ENCODE measurements at regions not wholly inside any gene's neighbourhood (a gene's known extent, or its start where the extent isn't known, plus 50 kb on each side); places are given as distances from the start of the nearest gene placed in this dataset.
A peak's percentile ranks its signal among the peaks of the same experiment; 100 is the strongest.

DNA sequence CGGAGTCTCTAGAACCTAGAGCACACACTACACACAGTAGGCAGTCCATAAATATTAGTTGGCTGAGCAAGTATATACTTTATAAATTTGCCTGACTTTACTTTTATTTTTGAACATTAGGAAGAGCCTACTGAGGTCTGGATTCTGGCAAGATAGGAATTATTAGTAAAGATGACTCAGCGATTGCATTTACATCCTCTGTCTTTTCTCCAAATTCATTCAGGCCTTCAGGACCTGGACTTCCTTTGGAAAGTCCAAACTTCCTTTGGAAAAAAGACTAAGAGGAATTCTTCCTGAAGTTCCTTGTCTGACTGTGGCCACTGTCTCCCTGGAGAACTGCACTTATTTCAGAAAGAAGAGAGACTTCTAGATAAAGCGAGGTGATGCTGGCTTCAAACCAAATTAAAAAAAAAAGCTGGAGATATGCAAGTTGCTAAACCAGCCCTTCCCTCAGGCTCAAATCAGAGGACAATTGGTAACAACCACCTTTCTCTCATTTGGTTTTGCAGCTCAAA is 251.3 kb downstream of the GAS1 start:
- DNase-seq (ENCODE audit: low spot score): no peak

DNA sequence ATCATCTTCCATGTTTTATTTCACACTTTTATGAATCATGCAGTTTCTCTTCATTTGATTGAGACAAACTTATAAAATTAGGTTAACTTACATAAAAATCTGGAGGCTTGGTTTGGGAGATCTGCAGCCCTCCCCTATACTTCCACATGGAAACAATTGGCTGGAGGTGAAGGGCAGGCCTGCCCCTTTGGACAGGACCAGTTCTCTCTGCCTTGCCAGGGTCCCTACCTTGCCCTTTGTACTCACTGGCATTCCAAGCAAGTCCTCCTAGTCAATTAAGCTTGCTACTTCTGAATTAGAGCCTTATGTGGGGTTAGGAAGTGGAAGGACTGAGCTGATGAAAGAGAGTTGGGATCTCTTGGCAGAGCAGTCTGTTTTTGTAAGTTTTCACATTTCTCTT is 257.3 kb downstream of the GAS1 start:
- DNase-seq (ENCODE audit: low spot score): no peak

DNA sequence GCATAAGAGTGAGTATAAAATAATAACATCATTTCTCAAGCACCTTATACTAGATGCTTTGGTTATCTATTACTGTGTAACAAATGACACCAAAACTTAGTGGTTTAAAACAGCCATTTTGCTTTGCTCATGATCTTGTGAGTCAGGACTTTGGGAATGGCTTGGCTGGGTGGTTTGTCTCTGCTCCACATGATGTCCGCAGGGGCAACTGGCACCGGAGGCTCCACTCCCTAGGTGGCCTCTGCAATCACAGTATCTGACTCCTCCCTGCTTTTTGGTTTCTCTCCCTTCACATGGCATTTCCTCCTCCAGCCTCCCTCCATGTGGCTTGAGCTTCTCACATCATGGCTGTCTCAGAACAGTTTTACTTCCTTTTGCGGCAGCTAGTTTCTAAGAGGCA is 259.5 kb downstream of the GAS1 start:
- DNase-seq (ENCODE audit: low spot score): no peak

DNA sequence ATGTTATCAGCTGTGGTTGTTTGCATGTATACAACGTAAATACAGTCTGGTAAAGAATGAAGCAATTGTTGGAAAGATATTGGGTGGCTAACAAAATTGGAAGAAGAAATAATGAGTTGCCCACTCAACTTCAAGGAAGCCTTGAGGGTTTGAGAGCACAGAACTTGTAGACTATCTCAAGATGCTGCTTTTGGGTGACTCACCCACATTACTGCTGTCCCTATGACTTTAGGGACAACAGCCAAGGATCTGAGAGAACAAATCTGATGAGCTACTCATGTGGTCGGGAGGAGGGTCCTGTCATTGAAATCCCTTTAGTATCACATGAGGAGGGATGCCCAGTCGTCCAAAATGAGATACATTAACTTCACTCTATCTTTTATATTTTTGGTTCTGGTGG is 261.8 kb downstream of the GAS1 start:
- no peak for DNase-seq (ENCODE audit: low spot score)

DNA sequence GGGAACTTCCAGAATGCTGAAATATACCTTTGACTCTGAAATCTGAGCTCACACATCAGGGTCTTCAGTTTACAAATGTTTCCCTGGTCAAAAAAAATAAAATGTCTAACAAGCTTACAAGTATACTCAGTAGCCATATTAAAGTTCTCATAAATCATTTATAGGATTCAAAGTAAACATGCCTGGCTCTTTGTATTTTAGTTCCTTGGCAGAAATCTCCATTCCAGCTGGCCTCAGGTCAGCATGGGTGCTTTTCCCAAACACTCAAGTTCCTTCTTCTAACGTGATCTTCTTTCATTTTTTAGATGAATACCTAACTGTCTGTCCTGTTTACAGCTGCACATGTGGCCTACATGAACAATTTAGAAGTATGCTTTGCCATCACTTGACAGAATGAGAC is 263.2 kb downstream of the GAS1 start:
- no peak for DNase-seq (ENCODE audit: low spot score)

DNA sequence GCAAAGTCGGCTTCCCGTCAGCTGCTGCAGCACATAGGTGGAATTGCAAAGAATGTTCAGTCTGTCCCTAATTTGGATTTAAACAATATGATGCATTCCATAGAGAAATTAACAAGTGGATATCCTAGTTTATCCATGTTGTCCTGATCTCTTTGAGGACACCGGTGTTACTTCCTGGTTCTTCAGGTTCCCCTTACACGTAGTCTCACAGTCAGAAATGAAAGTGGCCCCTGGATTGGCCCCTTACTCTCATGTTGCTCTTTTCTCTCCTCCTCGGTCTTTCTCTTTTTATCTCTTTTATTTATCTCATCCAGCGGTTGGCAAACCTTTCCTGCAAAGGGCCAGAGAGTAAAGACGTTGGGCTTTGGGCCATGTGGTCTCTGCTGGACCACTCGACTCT is 265.1 kb downstream of the GAS1 start:
- DNase-seq (ENCODE audit: low spot score): no peak

DNA sequence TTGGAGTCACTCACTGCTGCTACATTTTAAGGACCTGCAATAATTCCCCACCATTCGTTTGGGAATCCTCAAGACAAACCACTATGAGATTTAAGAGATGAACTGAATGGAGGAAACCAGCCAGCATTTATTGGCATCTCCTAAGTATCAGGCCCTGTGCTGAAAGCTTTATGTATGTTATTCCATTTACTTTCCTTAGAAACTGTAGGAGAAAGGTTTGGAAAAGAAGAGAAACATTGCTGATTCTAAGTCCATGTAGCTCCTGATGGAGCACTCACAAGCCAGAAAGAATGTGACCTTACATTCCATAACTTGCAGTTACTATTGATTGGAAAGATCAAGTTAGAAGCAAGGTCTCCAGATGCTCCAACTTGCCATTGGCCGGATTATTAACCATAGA is 267.4 kb downstream of the GAS1 start:
- DNase-seq (ENCODE audit: low spot score): no peak

DNA sequence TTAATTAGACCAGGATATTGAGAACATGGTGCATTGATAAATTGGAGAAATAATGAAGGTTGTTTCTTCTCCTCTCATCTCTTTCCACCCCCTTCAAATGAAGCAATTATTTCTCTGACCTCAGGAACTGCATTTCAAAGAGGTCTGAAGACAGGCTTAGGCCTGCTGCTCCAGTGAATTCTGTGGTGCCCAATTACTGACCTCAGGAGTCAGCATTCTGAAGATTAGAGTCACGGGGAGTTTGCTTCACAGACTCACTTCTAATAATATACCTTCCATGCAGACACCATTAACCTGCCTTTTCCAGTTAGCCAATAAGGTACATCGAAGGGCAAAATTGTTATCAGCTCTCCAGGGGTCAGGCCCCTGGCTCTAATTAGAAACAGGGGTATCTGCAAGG is 270.9 kb downstream of the GAS1 start:
- no peak for DNase-seq (ENCODE audit: low spot score)

DNA sequence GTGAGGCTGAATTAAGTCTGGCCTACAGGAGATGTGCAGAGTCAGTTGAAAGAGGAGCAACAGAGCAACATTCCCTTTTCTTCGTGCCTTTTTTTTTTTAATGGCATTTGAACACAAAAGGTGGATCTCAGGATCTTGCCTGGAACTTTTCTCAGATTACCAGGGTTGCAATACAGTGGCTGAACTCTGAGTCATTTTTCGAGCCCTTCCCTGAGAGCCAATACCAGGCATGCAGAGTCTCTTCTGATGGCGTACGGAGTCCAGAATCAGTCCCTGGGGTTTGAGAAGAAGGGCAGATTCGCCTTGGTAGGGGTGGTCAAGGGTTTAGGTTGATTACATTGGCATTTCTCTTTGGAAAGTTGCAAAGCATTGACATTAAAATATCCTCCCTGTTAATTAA is 271.5 kb downstream of the GAS1 start:
- DNase-seq (ENCODE audit: low spot score): no peak

DNA sequence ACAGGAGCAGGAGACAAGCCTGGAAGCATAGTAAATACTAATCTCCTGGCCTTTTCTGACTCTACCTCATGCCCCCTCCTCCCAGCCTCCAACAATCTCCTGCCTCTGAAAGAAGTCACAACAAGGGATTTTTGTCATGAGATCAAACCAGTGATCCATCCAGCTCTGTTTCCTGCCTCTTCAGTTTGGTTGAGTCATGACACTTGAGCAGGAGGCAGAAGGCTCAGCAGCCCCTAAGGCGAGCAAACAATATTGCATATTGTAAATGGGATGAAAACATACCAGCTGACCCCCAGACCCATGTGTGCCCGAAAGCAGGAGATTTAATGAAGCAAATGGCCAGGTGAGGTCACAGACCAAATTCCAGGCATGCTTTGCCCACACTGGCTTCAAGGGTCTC is 272.8 kb downstream of the GAS1 start:
- peak; percentile 91 for DNase-seq (ENCODE audit: low spot score)

DNA sequence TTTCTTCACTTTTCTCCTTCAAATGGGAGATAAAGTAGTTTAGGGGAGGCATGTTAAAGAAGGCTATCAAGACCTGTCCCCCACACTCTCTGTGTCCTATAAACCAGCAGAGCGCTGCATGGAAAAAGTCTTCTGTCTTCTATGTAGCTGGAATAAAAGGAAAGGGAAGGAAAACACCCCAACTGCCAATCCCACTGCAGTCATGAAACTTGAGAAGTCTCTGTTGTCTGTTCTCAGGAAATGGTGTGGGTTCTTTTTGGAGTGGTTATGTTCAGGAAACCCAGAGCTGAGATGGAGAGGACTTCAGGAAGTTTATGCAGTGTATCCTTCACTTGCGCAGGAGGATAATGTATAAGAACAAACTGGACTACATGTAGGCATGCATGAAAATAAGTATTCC is 274.3 kb downstream of the GAS1 start:
- no peak for DNase-seq (ENCODE audit: low spot score)

DNA sequence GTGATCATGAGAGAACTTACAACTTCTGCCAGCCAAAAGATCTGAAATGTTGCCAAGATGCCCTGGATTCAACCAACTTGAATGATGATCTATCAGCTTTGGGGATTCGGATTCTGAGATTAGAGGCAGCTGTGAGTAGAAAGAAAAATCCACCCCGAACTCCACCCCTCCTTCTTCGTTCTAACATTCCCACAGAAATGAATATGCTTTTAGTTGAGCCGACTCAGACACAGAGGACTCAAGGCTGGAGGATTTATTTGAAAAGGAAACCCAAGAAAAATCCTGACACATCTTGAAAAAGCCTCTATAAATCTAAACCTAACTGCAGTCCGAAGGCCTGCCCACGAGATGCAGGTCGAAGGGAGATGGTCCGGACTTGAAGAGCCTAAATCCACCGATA is 275.0 kb downstream of the GAS1 start:
- DNase-seq (ENCODE audit: low spot score): no peak

DNA sequence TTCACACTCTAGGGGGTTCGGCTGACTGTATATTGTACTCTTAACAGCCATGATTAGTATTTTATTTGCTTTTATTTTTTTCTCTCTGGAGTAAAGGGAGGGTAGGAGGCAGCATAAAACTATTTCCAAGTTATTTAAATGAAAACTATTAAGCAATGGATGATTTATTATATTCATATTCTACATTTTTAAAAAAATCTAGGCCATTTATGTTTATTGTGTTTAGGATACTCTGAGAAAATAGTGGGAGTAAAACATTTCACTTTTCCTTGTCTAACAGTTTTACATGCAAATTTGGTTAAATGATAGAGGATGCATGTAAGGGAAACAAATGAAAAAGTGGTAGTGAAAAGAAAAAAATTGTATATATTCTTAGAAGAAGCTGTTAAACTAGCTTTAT is 276.3 kb downstream of the GAS1 start:
- DNase-seq (ENCODE audit: low spot score): no peak

DNA sequence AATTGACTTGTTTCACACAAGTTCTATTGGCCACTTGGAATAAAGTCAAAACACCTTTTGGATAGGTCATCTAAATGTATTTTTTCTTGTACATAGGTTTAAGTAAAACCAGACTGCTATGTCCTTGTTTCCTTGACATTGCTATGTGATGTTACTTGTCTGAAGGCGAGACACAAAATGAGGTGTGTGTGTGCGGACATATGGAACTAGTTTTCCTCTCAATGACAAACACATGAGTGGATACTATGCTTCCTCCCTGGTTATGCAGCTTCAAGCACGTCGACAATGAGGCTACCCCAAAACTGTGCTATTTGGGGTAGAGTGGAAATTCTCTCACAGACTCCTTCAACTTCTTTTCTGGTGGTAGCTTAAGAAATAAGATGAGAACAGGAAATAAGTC is 276.8 kb downstream of the GAS1 start:
- DNase-seq (ENCODE audit: low spot score): no peak

DNA sequence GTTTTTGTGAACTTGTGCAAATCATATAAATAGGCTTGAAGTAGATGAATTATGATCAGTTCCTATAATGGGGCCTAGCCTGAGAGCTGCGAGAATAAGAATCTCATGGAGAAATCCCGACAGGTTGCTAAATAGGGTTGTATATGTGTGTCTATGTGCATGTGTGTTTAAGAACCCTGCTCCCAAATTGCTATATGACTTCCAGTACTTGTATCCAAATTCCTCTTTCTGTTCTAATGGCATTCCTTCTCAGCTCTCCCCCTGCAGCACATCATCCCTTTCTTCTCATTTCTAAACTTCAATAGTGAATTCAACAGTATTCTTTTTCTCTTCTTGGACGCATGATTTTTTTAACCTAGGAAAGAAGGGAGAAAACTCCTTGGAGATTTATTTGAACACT is 277.2 kb downstream of the GAS1 start:
- DNase-seq (ENCODE audit: low spot score): no peak

DNA sequence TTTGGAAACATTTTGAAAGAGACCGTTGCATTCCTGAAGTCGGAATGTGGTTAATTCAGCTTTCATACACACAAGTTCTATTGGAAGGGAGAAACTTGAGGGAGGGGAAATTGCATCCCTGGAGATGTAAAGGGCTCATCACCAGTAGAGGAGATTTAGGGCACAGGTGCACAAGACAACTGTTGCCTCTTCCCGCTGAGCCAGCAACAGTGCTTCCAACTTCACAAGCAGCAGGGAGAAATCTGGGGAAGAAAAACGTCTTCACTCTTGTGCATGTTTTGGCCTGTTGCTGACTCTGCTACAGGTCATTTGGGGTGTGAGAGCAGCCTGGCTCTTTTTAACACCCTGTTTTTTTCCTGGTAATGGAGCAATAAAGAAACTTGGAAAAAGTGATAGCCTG is 277.9 kb downstream of the GAS1 start:
- no peak for DNase-seq (ENCODE audit: low spot score)

DNA sequence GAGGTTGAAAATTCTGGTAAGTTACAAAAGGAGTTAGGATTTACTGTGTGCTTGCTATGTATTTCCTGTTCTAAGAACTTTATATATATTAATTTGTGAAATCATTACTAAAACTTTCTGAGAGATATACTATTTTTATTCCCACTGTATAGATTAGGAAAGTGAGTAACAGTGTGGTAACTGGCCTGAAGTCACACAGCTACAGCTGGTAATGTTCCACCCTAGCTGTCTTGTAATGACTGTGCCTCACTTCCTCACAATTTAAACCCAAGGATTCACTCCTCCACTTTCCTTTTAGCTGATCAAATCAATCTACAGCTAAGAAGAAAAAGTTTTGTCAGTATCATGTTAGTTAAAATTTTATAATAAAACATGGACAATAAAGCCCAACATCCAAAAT is 278.8 kb downstream of the GAS1 start:
- no peak for DNase-seq (ENCODE audit: low spot score)

DNA sequence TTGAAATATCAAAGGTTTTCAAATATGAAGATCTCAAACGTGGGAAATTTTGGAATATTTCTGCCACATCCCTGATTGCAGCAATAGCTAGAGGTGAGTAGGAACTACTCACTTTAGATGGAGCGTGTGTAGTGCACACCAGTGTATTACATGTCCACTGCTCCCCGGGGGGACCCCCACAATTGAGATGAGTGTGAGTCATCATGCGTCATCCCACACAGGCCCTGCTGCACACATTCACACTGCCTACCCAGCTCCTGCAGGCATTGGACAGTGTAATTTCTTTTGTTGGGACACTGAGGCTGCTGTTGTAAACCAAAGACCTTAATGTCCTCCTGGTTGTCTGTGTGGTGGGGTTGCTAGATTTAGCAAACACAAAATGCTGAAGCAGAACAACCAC is 280.0 kb downstream of the GAS1 start:
- no peak for DNase-seq (ENCODE audit: low spot score)

DNA sequence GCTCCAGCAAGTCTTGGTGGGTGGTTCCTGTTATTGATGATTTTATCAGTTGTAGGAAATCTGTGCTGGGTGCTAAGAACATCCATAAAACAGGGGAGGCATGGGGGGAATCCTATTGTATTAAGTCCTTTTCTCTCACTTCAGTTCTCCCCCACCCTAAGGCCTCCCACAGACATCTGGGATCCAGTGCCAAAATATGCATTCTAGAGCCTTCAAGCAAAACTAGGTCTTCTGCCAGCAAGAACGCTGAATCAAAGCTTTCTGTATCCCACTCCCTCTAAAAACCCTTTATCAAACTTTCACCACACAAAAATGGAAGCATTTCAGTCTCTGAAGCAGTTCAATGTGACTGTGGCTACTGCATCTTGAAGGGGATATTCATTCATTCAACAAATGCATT is 281.9 kb downstream of the GAS1 start:
- no peak for DNase-seq (ENCODE audit: low spot score)

DNA sequence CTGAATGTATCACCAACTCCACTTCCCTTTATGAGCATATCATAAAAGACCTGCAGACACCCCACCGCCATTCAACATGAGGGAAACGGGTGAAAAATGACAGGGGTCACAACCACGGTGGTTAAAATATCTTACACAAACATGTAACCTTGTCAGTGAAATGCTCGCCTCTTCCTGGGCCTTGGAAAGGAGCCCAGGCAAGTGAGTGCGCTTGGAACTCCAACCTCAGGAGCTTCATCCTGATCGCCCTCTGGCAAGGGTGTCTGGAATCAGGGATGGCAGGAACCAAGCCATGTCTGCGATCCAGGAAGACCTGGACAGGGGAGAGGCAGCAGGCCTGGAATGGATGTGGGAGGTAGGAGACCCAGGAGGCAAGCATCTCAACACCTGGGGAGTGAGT is 282.7 kb downstream of the GAS1 start:
- DNase-seq (ENCODE audit: low spot score): no peak

DNA sequence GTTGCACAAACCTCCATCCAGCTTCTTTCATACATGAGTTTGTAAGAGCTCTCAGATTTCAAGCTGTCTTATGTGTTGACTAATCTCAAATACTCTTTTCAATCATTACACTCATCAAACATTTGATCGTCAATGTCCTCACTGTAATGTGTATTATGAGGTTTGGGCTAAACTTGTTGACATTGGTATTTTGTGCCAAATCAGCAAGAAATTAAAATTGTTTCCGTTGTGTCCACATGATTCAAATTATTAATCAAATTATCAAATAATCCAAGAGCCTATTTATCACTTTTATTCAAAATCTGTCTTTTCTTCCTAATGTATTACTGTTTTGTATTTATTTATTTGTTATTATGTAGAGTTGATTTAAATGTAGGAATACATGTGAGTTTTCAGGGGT is 283.4 kb downstream of the GAS1 start:
- no peak for DNase-seq (ENCODE audit: low spot score)

DNA sequence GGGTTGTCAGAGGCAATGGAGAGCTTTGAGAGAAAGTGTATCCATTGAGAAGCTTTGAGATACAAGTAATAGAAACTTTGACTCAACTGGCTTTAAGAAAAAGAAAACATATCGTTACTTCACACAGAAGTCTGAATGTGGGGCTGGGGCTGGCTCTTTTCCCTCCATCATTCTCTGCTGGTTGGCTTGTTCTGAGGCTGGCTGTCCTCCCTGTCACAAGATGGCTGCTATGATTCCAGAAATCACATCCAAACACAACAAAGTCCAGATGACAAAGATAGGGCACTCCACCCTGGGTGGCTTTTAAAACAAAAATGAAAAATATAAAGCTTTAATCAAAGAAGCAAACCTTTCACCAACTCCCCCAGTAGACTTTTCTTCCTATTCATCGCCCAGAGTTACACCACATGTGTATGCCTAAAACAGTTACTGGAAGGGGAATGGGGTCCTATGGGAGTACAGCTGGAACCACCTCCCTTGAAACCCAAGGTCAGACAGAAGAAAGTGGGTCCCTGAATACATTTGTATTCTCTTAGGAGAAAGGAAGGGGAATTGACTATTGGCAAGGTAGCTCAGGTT is 284.3 kb downstream of the GAS1 start:
- DNase-seq (ENCODE audit: low spot score): no peak

DNA sequence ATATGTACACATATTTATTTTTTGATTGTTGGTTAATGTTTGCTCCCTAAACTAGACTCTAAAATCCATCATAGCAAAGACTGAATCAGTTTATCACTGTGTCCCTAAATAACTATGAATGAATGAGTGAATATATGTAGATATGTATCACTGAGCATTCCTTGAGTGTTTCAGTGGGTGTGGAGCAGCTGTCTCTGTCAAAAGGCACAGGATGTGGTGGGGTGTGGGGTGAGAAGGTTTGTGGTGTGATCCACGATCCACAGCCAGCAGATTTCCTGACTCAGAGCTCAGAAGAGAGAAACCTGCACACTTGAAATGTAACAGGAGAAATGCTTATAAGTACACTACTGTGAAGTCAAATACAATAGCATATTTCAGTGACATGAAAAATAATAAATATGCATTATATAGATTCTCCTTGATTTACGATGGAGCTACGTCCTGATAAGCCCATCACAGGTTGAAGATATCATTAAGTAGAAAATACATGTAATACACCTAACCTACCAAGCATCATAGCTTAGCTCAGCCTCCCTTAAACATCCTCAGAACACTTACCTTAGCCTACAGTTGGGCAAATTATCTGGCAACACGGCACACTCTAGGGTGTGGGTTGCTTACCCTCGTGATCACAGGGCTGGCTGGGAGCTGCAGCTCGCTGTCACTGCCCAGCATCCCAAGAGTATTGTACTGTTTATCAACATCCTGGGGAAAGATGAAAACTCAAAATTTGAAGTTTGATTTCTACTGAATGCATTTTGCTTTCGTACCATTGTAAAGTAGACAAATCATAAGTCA is 287.0 kb downstream of the GAS1 start:
- no peak for DNase-seq (ENCODE audit: low spot score)

DNA sequence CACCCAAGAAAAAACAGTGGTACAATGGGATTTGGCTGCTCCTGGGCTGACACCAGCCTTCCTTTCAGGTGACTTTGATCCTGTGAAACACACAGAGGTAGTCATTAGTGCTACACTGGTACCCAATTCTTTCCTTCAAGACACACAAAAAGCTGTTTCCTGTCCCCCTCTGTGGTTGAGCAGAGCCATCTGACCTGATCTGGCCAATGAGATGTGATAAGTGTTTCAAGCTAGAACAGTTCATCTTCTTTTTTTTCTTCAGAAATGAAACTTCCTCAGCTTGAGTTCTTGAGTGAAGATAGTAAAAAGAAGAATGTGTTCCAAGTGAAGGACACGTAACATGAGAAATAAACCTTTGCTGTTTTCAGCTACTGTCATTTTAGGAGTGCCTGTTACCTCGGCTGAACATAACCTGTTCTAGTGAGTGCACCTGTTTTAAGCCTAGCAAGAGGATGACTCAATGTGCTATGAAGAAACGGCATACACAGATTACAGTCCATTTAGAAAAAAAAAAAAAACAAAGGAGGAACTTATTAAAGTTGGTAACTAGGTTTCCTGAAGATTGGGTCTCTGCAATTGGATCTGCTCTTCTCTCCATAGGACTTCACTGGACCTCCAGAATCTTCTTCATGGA is 287.8 kb downstream of the GAS1 start:
- no peak for DNase-seq (ENCODE audit: low spot score)

Data from COLO829 (cell line).